ENCODE measurements at regions not wholly inside any gene's neighbourhood (a gene's known extent, or its start where the extent isn't known, plus 50 kb on each side); places are given as distances from the start of the nearest gene placed in this dataset.

GRCh38 chr16:8402981-8403843 is 187.1 kb downstream of the TMEM114 start:
- TF ChIP-seq CTCF (IDR thresholded peaks at IDR 0.05) (no peak), POLR2A (IDR thresholded peaks at IDR 0.05) (no peak)

Data from vagina (tissue), 2 donors.